ENCODE measurements at regions not wholly inside any gene's neighbourhood (a gene's known extent, or its start where the extent isn't known, plus 50 kb on each side); places are given as distances from the start of the nearest gene placed in this dataset.

- DNase-seq, result no peak
These were observed 165.9 kb upstream of the PITX1 start for GRCh38 chr5:135199919-135200318.

GRCh38 chr5:135196483-135196882 is 162.5 kb upstream of the PITX1 start:
- no peak for DNase-seq

GRCh38 chr5:135195270-135195608 is 161.2 kb upstream of the PITX1 start:
- no peak for DNase-seq

GRCh38 chr5:135194573-135195269 is 160.7 kb upstream of the PITX1 start:
- DNase-seq, result no peak

- DNase-seq, result no peak
These were observed 160.1 kb upstream of the PITX1 start for GRCh38 chr5:135194126-135194488.

GRCh38 chr5:135193213-135194125 is 159.4 kb upstream of the PITX1 start:
- no peak for DNase-seq

- DNase-seq, result no peak
These were observed 158.3 kb upstream of the PITX1 start for GRCh38 chr5:135192351-135192750.

GRCh38 chr5:135191084-135191826 is 157.2 kb upstream of the PITX1 start:
- peak; percentile 87 for DNase-seq

GRCh38 chr5:135190416-135191083 is 156.5 kb upstream of the PITX1 start:
- no peak for DNase-seq

GRCh38 chr5:135189024-135189423 is 155.0 kb upstream of the PITX1 start:
- no peak for DNase-seq

- DNase-seq, result no peak
These were observed 154.3 kb upstream of the PITX1 start for GRCh38 chr5:135188233-135188914.

- DNase-seq, result no peak
These were observed 152.9 kb upstream of the PITX1 start for GRCh38 chr5:135186662-135187522.

- DNase-seq, result no peak
These were observed 151.5 kb upstream of the PITX1 start for GRCh38 chr5:135185481-135186065.

- no peak for DNase-seq
These were observed 150.6 kb upstream of the PITX1 start for GRCh38 chr5:135184646-135185045.

GRCh38 chr5:135183464-135183863 is 149.4 kb upstream of the PITX1 start:
- no peak for DNase-seq

- no peak for DNase-seq
These were observed 148.6 kb upstream of the PITX1 start for GRCh38 chr5:135182675-135183074.

- no peak for DNase-seq
These were observed 147.6 kb upstream of the PITX1 start for GRCh38 chr5:135181653-135182052.

- peak; percentile 4 for DNase-seq
These were observed 145.4 kb upstream of the PITX1 start for GRCh38 chr5:135179308-135179980.

GRCh38 chr5:135178476-135179155 is 144.6 kb upstream of the PITX1 start:
- DNase-seq, result no peak

GRCh38 chr5:135177591-135177990 is 143.6 kb upstream of the PITX1 start:
- DNase-seq, result no peak
